ENCODE measurements at regions not wholly inside any gene's neighbourhood (a gene's known extent, or its start where the extent isn't known, plus 50 kb on each side); places are given as distances from the start of the nearest gene placed in this dataset.

GRCh38 chr4:148790691-148791090 lies 348.5 kb upstream of the NR3C2 start:
- TF ChIP-seq CTCF (IDR thresholded peaks at IDR 0.05) = no peak
- TF ChIP-seq POLR2A (IDR thresholded peaks at IDR 0.05) = no peak
- TF ChIP-seq EP300 (IDR thresholded peaks at IDR 0.05) = no peak
- TF ChIP-seq POLR2AphosphoS5 (IDR thresholded peaks at IDR 0.05) = no peak
- Histone ChIP-seq H3K27me3 (no peaks in the 10 kb centered on the region), H3K36me3 (no peaks in the 10 kb centered on the region), H3K9me3 (no peaks in the 10 kb centered on the region), H3K4me3 (no peak overlapping the region), H3K27ac (no peak overlapping the region), H3K4me1 (peaks cover 4% of the 10 kb centered on the region)
- no peak for DNase-seq (ENCODE audit: low spot score in 2 of 2)
- 80% methylated on average over 5 of the region's 5 CpGs for WGBS

GRCh38 chr4:148790246-148790645 lies 348.0 kb upstream of the NR3C2 start:
- peaks cover 4% of the 10 kb centered on the region for H3K4me1 ChIP-seq
- 75% methylated on average over 5 of the region's 5 CpGs for WGBS
- TF ChIP-seq POLR2A (IDR thresholded peaks at IDR 0.05) = no peak
- no peaks in the 10 kb centered on the region for H3K36me3 ChIP-seq
- no peaks in the 10 kb centered on the region for H3K27me3 ChIP-seq
- no peak for DNase-seq (ENCODE audit: low spot score in 2 of 2)
- no peak overlapping the region for H3K27ac ChIP-seq
- H3K9me3 ChIP-seq = no peaks in the 10 kb centered on the region
- no peak overlapping the region for H3K4me3 ChIP-seq

GRCh38 chr4:148787831-148788477 lies 345.7 kb upstream of the NR3C2 start:
- Histone ChIP-seq H3K27me3 (no peaks in the 10 kb centered on the region), H3K4me3 (no peak overlapping the region), H3K9me3 (no peaks in the 10 kb centered on the region), H3K36me3 (no peaks in the 10 kb centered on the region), H3K27ac (no peak overlapping the region), H3K4me1 (peaks cover 4% of the 10 kb centered on the region)
- TF ChIP-seq CTCF (IDR thresholded peaks at IDR 0.05) (no peak), POLR2A (IDR thresholded peaks at IDR 0.05) (no peak), EP300 (IDR thresholded peaks at IDR 0.05) (no peak), POLR2AphosphoS5 (IDR thresholded peaks at IDR 0.05) (no peak)
- DNase-seq (ENCODE audit: low spot score in 2 of 2) = no peak
- 29% methylated on average over 2 of the region's 2 CpGs for WGBS

GRCh38 chr4:148787285-148787684 lies 345.1 kb upstream of the NR3C2 start:
- Histone ChIP-seq H3K9me3 (no peaks in the 10 kb centered on the region), H3K36me3 (no peaks in the 10 kb centered on the region), H3K4me1 (peaks cover 4% of the 10 kb centered on the region), H3K27me3 (no peaks in the 10 kb centered on the region), H3K4me3 (no peak overlapping the region), H3K27ac (no peak overlapping the region)
- TF ChIP-seq POLR2A (IDR thresholded peaks at IDR 0.05) (no peak), CTCF (IDR thresholded peaks at IDR 0.05) (no peak), POLR2AphosphoS5 (IDR thresholded peaks at IDR 0.05) (no peak), EP300 (IDR thresholded peaks at IDR 0.05) (no peak)
- WGBS = 91% methylated on average over 2 of the region's 2 CpGs
- no peak for DNase-seq (ENCODE audit: low spot score in 2 of 2)

- no peaks in the 10 kb centered on the region for H3K36me3 ChIP-seq
- no peak for DNase-seq (ENCODE audit: low spot score in 2 of 2)
- H3K27me3 ChIP-seq = no peaks in the 10 kb centered on the region
- peaks cover 4% of the 10 kb centered on the region for H3K4me1 ChIP-seq
- no peak overlapping the region for H3K4me3 ChIP-seq
- H3K9me3 ChIP-seq = no peaks in the 10 kb centered on the region
- H3K27ac ChIP-seq = no peak overlapping the region
- WGBS = 88% methylated on average over 5 of the region's 5 CpGs
- no peak for TF ChIP-seq POLR2A (IDR thresholded peaks at IDR 0.05)
- no peak for TF ChIP-seq EP300 (IDR thresholded peaks at IDR 0.05)
- no peak for TF ChIP-seq POLR2AphosphoS5 (IDR thresholded peaks at IDR 0.05)
Measured at GRCh38 chr4:148786699-148787098, 344.5 kb upstream of the NR3C2 start.

GRCh38 chr4:148782284-148782683 lies 340.1 kb upstream of the NR3C2 start:
- H3K4me3 ChIP-seq = no peak overlapping the region
- no peaks in the 10 kb centered on the region for H3K36me3 ChIP-seq
- no peaks in the 10 kb centered on the region for H3K27me3 ChIP-seq
- H3K4me1 ChIP-seq = no peaks in the 10 kb centered on the region
- 91% methylated on average over 4 of the region's 4 CpGs for WGBS
- TF ChIP-seq POLR2AphosphoS5 (IDR thresholded peaks at IDR 0.05) (no peak), CTCF (IDR thresholded peaks at IDR 0.05) (no peak), POLR2A (IDR thresholded peaks at IDR 0.05) (no peak)
- no peaks in the 10 kb centered on the region for H3K9me3 ChIP-seq
- H3K27ac ChIP-seq = no peak overlapping the region
- no peak for DNase-seq (ENCODE audit: low spot score in 2 of 2)
